ENCODE measurements at regions not wholly inside any gene's neighbourhood (a gene's known extent, or its start where the extent isn't known, plus 50 kb on each side); places are given as distances from the start of the nearest gene placed in this dataset.

DNA sequence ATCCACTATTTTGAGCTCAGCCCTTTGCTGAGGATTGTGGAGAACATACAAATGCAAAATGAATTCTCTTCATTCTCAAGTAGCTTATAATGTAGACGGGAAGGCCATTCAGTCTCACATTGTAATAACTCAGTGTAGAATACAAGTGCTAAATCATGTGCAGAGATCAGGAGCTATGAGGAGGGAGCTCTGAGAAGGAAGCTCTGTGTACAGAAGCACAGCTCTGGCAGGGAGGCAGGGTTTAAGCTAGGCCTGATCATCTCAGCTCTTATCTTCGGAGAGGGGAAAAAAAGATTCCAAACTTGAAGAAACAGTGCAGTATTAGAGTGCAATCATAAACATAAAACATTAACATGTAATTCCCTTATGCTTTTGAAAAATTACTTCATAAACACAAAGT, 291.1 kb upstream of the SKOR2 start:
- H4K20me1 ChIP-seq (ENCODE audit: low read depth, low read length): no peaks in the 10 kb centered on the region
- no peaks in the 10 kb centered on the region for H3F3A ChIP-seq (ENCODE audit: insufficient read depth)
- H2AFZ ChIP-seq (ENCODE audit: low read depth, low read length, severe bottlenecking): no peak overlapping the region
- no peaks in the 10 kb centered on the region for H3K9me2 ChIP-seq (replicated peaks; ENCODE audit: insufficient read depth, low read length)
- H3K27ac ChIP-seq (ENCODE audit: low read depth, low read length): no peak overlapping the region
- TF ChIP-seq, protein P1, sequence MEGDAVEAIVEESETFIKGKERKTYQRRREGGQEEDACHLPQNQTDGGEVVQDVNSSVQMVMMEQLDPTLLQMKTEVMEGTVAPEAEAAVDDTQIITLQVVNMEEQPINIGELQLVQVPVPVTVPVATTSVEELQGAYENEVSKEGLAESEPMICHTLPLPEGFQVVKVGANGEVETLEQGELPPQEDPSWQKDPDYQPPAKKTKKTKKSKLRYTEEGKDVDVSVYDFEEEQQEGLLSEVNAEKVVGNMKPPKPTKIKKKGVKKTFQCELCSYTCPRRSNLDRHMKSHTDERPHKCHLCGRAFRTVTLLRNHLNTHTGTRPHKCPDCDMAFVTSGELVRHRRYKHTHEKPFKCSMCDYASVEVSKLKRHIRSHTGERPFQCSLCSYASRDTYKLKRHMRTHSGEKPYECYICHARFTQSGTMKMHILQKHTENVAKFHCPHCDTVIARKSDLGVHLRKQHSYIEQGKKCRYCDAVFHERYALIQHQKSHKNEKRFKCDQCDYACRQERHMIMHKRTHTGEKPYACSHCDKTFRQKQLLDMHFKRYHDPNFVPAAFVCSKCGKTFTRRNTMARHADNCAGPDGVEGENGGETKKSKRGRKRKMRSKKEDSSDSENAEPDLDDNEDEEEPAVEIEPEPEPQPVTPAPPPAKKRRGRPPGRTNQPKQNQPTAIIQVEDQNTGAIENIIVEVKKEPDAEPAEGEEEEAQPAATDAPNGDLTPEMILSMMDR (IDR thresholded peaks at IDR 0.05; ENCODE audit: insufficient read depth, low read length, poor library complexity, severe bottlenecking): no peak
- no peak for TF ChIP-seq EZH2phosphoT487 (conservative IDR thresholded peaks at IDR 0.05; ENCODE audit: low read length)
- H3K79me2 ChIP-seq (ENCODE audit: insufficient read depth, low read length): no peaks in the 10 kb centered on the region
- no peak overlapping the region for H3K4me2 ChIP-seq (ENCODE audit: low read depth, low read length, poor library complexity, severe bottlenecking)
- H3K4me3 ChIP-seq (ENCODE audit: insufficient read depth, low read length, poor library complexity, severe bottlenecking): no peak overlapping the region
- no peaks in the 10 kb centered on the region for H3K27me3 ChIP-seq (ENCODE audit: low read length)
- no peak overlapping the region for H3K9ac ChIP-seq (ENCODE audit: low read length)
- H3K9me3 ChIP-seq (ENCODE audit: insufficient read depth, low read length): no peaks in the 10 kb centered on the region
- H3K36me3 ChIP-seq (ENCODE audit: low read length): no peaks in the 10 kb centered on the region

DNA sequence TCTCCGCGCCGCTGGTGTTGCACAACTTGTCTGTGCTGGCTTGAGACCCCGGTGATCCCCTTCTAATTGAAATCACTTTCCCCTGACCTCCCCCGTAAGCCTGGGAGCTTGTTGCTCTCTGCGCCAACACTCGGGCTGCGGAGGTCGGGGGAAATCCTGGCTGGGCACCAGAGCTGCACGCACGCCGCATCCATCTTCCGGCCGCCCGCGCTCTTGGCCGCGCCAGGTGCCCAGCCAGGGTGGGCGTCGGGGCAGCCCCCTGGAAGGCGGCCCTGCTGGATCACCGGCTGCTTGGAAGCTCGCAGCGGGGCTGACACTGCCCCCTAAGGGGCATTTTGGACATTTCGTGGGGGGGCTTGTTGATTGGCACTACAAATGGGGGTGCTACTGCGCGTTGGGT, 280.3 kb upstream of the SKOR2 start:
- no peak for TF ChIP-seq EZH2phosphoT487 (conservative IDR thresholded peaks at IDR 0.05; ENCODE audit: low read length)
- TF ChIP-seq, protein P1 (IDR thresholded peaks at IDR 0.05; ENCODE audit: insufficient read depth, low read length, poor library complexity, severe bottlenecking): no peak
- H2AFZ ChIP-seq (ENCODE audit: low read depth, low read length, severe bottlenecking): no peak overlapping the region
- no peaks in the 10 kb centered on the region for H3K79me2 ChIP-seq (ENCODE audit: insufficient read depth, low read length)
- no peaks in the 10 kb centered on the region for H3K9me3 ChIP-seq (ENCODE audit: insufficient read depth, low read length)
- H3K4me3 ChIP-seq (ENCODE audit: insufficient read depth, low read length, poor library complexity, severe bottlenecking): no peak overlapping the region
- H3K4me2 ChIP-seq (ENCODE audit: low read depth, low read length, poor library complexity, severe bottlenecking): no peak overlapping the region
- H4K20me1 ChIP-seq (ENCODE audit: low read depth, low read length): no peaks in the 10 kb centered on the region
- no peaks in the 10 kb centered on the region for H3F3A ChIP-seq (ENCODE audit: insufficient read depth)
- H3K36me3 ChIP-seq (ENCODE audit: low read length): no peaks in the 10 kb centered on the region
- no peak overlapping the region for H3K9ac ChIP-seq (ENCODE audit: low read length)
- H3K27ac ChIP-seq (ENCODE audit: low read depth, low read length): no peak overlapping the region
- H3K9me2 ChIP-seq (replicated peaks; ENCODE audit: insufficient read depth, low read length): no peaks in the 10 kb centered on the region
- no peaks in the 10 kb centered on the region for H3K27me3 ChIP-seq (ENCODE audit: low read length)

DNA sequence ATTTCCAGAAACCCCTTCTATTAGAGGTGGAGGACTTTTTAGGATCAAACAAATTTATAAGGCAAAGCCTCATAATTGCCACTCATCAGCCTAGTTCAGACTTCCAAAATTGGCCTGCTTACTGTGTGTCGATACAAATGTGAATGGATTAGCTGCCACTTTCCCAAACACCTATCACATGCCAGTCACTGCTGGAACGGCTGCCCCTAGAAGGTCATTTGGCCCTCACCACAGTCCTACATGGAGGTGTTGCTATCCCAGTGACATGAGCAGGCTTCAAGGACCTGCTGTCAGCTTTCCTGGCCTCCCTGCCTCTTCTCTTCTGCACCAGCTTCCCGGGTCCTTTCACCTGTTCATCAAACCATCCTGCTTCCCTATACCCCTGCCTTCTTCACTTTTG, 279.2 kb upstream of the SKOR2 start:
- Histone ChIP-seq H3K79me2 (ENCODE audit: insufficient read depth, low read length) (no peaks in the 10 kb centered on the region), H3K27me3 (ENCODE audit: low read length) (no peaks in the 10 kb centered on the region), H2AFZ (ENCODE audit: low read depth, low read length, severe bottlenecking) (no peak overlapping the region), H3K4me2 (ENCODE audit: low read depth, low read length, poor library complexity, severe bottlenecking) (no peak overlapping the region), H4K20me1 (ENCODE audit: low read depth, low read length) (no peaks in the 10 kb centered on the region), H3F3A (ENCODE audit: insufficient read depth) (no peaks in the 10 kb centered on the region), H3K4me3 (ENCODE audit: insufficient read depth, low read length, poor library complexity, severe bottlenecking) (no peak overlapping the region), H3K9ac (ENCODE audit: low read length) (no peak overlapping the region), H3K9me3 (ENCODE audit: insufficient read depth, low read length) (no peaks in the 10 kb centered on the region), H3K27ac (ENCODE audit: low read depth, low read length) (no peak overlapping the region), H3K9me2 (replicated peaks; ENCODE audit: insufficient read depth, low read length) (no peaks in the 10 kb centered on the region), H3K36me3 (ENCODE audit: low read length) (no peaks in the 10 kb centered on the region)
- TF ChIP-seq EZH2phosphoT487 (conservative IDR thresholded peaks at IDR 0.05; ENCODE audit: low read length): no peak
- TF ChIP-seq, protein P1 (IDR thresholded peaks at IDR 0.05; ENCODE audit: insufficient read depth, low read length, poor library complexity, severe bottlenecking): no peak

DNA sequence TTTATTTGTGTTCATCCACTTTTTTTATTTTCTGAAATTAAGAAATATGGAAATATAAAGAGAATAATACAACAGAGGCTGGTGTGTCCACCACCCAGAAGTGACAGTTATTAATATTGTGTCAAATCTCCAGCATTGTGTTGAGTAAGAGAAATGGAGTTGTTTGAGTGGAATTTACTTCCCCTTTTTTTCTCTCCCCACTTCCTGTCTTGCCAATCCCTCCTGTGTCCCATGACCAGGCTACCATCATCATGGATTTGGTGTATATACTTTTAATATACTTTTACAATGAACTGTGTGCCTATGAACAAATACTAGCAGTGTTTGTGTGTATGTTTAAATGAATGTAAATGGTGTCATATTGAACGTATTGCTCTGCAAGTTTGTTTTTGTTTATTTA, 276.9 kb upstream of the SKOR2 start:
- H4K20me1 ChIP-seq (ENCODE audit: low read depth, low read length): no peaks in the 10 kb centered on the region
- no peaks in the 10 kb centered on the region for H3K36me3 ChIP-seq (ENCODE audit: low read length)
- no peaks in the 10 kb centered on the region for H3K79me2 ChIP-seq (ENCODE audit: insufficient read depth, low read length)

More for the DNA sequence above, 276.9 kb upstream of the SKOR2 start:
- no peaks in the 10 kb centered on the region for H3K27me3 ChIP-seq (ENCODE audit: low read length)
- H3K27ac ChIP-seq (ENCODE audit: low read depth, low read length): no peak overlapping the region
- H3K9ac ChIP-seq (ENCODE audit: low read length): no peak overlapping the region
- no peak overlapping the region for H3K4me3 ChIP-seq (ENCODE audit: insufficient read depth, low read length, poor library complexity, severe bottlenecking)
- no peaks in the 10 kb centered on the region for H3K9me2 ChIP-seq (replicated peaks; ENCODE audit: insufficient read depth, low read length)
- H3F3A ChIP-seq (ENCODE audit: insufficient read depth): no peaks in the 10 kb centered on the region
- H3K9me3 ChIP-seq (ENCODE audit: insufficient read depth, low read length): no peaks in the 10 kb centered on the region
- no peak overlapping the region for H3K4me2 ChIP-seq (ENCODE audit: low read depth, low read length, poor library complexity, severe bottlenecking)
- no peak overlapping the region for H2AFZ ChIP-seq (ENCODE audit: low read depth, low read length, severe bottlenecking)
- no peak for TF ChIP-seq EZH2phosphoT487 (conservative IDR thresholded peaks at IDR 0.05; ENCODE audit: low read length)
- TF ChIP-seq, protein P1 (IDR thresholded peaks at IDR 0.05; ENCODE audit: insufficient read depth, low read length, poor library complexity, severe bottlenecking): no peak
